Brain microvascular endothelial cell (primary cell): ENCODE measurements at regions not wholly inside any gene's neighbourhood (a gene's known extent, or its start where the extent isn't known, plus 50 kb on each side); places are given as distances from the start of the nearest gene placed in this dataset.

ENCODE experiments used
- DNase-seq: peaks from one replicate; pipeline ENCODE4 v3.0.0-alpha.2; 2020
- H3K27ac ChIP-seq: fragments of 250-450 bp; sonication (Bioruptor Pico); 2 replicates; pipeline ENCODE4 v1.5.1; 2020; ENCODE audit warnings: mild to moderate bottlenecking, moderate library complexity
- H3K27me3 ChIP-seq: fragments of 250-450 bp; sonication (Bioruptor Pico); replicated peaks from 2 replicates; pipeline ENCODE4 v1.5.1; 2020; ENCODE audit warnings: mild to moderate bottlenecking
- H3K36me3 ChIP-seq: fragments of 250-450 bp; sonication (Bioruptor Pico); replicated peaks from 2 replicates; pipeline ENCODE4 v1.5.1; 2020; ENCODE audit warnings: mild to moderate bottlenecking
- H3K4me3 ChIP-seq: 2 replicates; pipeline ENCODE4 v1.5.1; 2011; ENCODE audit warnings: low read depth, mild to moderate bottlenecking, control low read depth, low read length, moderate library complexity
- in situ Hi-C: cut with HindIII; loops from 2 replicates; pipeline ENCODE4 v1.10.0; 2017; ENCODE audit warnings: low sequenced_read_pairs, low pct_ligation_motif_present
- TF ChIP-seq, protein P1 (sequence below): IDR thresholded peaks from 2 replicates; pipeline ENCODE4 v1.5.1; 2011; ENCODE audit warnings: low read depth, mild to moderate bottlenecking, moderate library complexity, low read length, control low read depth, inconsistent platforms; ENCODE audit errors: missing control alignments

DNA sequence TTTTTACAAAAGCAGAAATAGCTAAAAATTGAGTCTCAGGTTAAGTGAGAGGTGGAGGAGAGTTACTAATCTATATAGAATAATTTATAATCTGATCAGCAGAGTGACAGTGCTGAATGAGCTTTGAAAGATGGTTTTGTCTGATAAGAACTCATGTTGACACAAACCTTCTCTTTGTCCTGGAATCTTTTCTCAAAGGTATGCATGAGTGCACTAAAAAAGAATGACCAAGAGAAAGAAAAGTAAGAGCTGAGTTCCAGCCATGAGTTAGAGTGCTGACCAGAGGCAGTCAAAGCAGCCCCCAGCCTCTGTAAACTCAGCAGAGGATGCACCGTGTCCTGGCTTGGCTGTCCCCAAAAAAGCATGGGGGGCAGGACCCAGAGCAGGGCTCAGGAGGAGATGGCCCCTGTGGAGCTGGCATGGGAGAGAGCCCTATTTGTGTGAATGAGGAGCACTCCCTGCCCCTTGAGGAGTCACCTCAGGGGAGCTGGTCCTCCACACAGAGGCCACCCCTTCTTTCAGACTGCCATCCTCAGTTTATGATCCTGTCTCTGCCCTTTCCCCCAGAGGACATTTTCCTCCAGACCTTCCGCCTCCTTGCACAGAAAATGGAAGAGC lies 129.8 kb downstream of the SEC23A start:
- no peak overlapping the region for H3K27ac ChIP-seq
- in situ Hi-C loops, result no loop called here
- no peak overlapping the region for H3K4me3 ChIP-seq
- TF ChIP-seq, protein P1, sequence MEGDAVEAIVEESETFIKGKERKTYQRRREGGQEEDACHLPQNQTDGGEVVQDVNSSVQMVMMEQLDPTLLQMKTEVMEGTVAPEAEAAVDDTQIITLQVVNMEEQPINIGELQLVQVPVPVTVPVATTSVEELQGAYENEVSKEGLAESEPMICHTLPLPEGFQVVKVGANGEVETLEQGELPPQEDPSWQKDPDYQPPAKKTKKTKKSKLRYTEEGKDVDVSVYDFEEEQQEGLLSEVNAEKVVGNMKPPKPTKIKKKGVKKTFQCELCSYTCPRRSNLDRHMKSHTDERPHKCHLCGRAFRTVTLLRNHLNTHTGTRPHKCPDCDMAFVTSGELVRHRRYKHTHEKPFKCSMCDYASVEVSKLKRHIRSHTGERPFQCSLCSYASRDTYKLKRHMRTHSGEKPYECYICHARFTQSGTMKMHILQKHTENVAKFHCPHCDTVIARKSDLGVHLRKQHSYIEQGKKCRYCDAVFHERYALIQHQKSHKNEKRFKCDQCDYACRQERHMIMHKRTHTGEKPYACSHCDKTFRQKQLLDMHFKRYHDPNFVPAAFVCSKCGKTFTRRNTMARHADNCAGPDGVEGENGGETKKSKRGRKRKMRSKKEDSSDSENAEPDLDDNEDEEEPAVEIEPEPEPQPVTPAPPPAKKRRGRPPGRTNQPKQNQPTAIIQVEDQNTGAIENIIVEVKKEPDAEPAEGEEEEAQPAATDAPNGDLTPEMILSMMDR, result no peak
- H3K36me3 ChIP-seq, result no peaks in the 10 kb centered on the region
- H3K27me3 ChIP-seq, result no peaks in the 10 kb centered on the region
- no peak for DNase-seq

DNA sequence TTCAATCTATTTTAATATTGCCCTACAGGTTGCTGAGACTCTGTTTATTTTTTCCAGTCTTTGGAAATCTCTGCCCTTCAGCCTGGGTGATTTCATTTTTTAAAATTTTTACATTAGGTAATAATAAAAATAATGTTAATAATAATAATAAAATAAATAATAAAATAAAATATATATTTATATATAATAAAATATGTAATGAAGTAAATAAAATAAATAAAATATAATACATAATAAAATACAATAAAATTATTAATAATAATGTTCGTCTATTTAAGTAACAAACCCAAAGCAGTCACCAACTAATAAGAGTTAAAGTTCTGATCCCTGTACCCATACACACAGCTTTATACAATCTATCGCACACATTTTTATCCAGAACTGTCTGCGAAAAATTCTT lies 130.5 kb downstream of the SEC23A start:
- TF ChIP-seq, protein P1, result no peak
- Histone ChIP-seq H3K4me3 (no peak overlapping the region), H3K27me3 (no peaks in the 10 kb centered on the region), H3K36me3 (no peaks in the 10 kb centered on the region), H3K27ac (no peak overlapping the region)
- DNase-seq, result no peak
- in situ Hi-C loops, result no loop called here

DNA sequence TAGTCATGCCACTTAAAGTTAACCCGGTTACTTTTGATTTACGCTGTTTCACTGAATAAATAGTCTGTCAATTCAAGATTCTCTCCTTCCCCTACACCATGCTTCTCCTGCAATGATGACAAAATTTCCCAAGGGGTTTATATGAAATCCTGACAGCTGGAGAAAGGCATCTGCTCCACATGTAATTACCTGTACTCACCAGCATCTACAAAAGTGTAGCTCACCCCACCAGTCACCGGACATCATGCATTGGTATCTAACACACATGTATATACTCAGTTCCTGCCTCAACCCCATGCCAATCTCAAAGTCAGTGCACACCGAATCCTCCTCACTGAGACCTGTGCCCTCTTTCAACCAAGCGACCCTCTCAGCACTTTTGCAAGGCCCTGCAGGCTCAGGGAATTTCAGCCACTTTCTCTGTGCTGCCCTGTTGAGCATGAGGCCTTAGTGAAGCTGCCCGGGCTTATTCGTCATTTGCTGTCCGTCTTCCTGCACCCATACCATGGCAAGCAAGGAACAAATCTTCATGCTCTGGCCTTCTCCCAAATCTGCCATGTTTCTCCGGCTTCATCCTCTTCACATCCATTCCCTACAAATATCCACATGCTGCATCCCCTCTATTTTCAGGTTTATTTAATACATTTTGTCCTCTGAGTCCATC lies 131.6 kb downstream of the SEC23A start:
- Histone ChIP-seq H3K4me3 (no peak overlapping the region), H3K36me3 (no peaks in the 10 kb centered on the region), H3K27me3 (no peaks in the 10 kb centered on the region), H3K27ac (no peak overlapping the region)
- TF ChIP-seq, protein P1, result no peak
- DNase-seq, result no peak
- in situ Hi-C loops, result no loop called here

GRCh38 chr14:38964630-38965029 lies 138.4 kb downstream of the SEC23A start:
- TF ChIP-seq, protein P1, result no peak
- in situ Hi-C loops, result no loop called here
- DNase-seq, result peak; percentile 56

GRCh38 chr14:38960946-38961531 lies 142.0 kb downstream of the SEC23A start:
- TF ChIP-seq, protein P1, result no peak
- DNase-seq, result no peak
- H3K4me3 ChIP-seq, result no peak overlapping the region
- H3K27me3 ChIP-seq, result no peaks in the 10 kb centered on the region
- in situ Hi-C loops, result no loop called here
- no peaks in the 10 kb centered on the region for H3K36me3 ChIP-seq
- no peak overlapping the region for H3K27ac ChIP-seq

More at GRCh38 chr14:38964630-38965029, 138.4 kb downstream of the SEC23A start:
- Histone ChIP-seq H3K4me3 (no peak overlapping the region), H3K36me3 (no peaks in the 10 kb centered on the region), H3K27ac (no peak overlapping the region), H3K27me3 (no peaks in the 10 kb centered on the region)
